ENCODE measurements at regions not wholly inside any gene's neighbourhood (a gene's known extent, or its start where the extent isn't known, plus 50 kb on each side); places are given as distances from the start of the nearest gene placed in this dataset.
"Not testable (repeated sequence)": the region's sequence is repeated elsewhere in the genome, so short reads cannot be mapped to it uniquely, and the experiment has no call there.

DNA sequence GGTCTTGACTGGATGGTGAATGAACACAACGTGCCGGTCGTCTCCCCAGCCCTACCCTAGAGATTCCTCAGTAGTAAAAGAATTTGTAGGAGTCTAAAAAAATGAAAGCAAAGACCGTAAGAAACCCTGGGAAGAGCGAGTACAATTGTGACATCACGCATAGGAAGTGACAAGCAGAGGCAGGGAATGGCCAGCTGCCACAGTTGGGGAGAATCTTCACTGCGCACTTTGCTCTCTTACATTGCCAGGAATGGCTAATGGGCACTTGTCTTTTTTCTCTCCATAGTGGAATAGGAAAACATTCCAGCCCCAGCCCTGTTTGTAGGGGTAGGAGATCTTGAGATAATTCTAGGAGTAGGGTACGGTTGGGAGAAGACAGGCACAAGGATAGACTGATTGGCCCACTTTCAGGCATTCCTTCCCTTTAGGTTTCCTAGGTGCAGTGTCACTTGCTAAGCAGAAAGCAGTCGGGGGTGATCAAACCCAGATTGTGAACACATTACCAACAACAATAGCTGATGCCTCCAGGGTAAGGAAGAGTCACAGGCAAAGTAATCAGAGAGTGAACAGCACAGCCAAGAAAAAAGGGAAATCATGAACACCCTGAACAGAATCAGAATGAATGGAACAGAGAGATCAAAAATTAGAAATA, 302.7 kb downstream of the MAN2A1 start:
- no peak for DNase-seq

DNA sequence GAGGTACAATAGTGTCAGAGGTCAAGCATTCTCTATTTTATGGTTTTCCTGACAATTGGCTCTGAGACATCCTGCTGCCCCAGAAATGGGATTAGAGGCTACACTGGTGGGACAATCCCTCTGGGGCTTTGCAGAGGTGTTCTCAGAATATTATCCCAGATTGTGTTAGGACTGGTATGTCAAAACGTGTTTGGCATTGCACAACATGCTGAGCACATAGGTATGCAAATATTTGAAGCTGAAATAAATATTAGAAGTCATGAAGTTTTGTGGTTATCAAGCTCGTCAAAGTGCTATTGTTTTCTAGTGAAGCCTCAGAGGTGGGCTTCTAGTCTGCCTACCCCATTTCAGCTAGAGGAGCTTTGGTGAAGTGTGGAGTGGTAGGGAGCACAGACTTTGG, 304.4 kb downstream of the MAN2A1 start:
- DNase-seq, result no peak

DNA sequence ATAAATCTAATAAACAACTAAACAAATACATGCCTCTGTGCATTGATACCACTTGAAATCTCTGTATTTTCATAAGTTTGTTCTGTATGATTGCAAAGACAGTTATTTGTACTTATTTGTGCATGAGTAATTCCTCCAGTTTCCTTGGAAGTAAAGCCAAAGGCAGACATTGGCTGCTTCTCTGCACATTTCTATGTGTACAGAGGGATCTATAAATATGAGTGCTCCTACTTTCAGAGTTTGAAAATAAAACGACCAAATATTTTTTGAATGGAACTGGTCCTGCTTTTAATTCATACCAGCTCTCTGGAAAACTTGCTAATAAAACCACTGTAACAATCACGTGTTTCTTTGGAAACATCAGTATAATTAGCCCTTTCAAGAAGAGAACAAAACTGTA, 306.5 kb downstream of the MAN2A1 start:
- DNase-seq, result no peak

DNA sequence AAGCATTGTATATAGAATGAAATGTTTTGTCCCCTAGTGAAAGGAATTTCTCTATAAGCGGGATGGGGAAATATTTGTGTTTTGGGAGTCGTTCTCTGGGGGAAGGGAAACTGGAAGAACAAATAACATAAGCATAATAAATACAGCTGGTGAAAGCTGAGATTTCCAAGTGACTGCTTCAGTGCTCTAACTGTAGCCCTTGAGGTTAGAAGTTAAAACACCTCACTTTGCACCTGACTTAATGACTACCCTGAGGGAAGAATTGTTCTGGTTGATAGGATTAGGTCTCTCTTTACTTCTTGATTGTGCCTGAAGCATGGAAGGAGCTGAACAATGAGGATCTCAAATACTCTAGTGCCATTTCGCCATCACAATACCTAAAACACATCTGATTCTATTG, 307.4 kb downstream of the MAN2A1 start:
- DNase-seq, result no peak

DNA sequence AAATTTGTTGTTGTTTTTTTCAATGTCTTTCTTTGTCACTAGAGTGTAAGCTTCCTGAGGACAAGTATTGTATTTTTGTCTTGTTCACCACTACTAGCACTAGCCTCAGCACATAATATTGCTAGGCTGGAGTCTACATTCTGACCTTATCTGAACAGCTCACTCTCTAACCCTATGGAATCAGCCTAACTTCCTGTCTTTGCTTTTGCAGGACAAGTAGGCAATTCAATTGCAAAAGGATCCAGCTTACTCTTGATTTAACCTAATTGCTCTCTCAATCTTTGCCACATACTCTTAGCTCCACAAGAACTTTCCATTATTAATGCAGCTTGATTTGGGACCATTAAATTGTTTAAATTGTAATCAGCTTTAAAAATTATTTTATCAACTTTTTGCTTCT, 308.5 kb downstream of the MAN2A1 start:
- no peak for DNase-seq

DNA sequence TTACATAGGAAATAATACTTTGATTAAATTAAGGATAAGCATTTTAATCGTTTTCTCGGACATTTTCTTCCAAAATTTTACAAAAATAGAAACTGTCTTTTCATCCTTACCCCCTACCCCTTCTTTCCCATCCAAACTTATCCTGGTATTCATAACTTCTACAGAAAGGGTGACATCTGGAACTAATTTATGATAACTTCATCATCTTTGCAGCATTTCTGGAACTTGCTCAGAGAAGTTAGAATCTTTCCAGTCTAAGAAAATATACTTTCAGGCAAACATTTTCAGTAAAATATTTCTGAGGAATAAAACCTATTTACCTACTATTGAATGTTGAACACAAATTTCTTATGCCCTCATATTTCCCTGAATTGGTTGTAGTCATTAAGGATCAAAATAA, 309.0 kb downstream of the MAN2A1 start:
- DNase-seq, result no peak

DNA sequence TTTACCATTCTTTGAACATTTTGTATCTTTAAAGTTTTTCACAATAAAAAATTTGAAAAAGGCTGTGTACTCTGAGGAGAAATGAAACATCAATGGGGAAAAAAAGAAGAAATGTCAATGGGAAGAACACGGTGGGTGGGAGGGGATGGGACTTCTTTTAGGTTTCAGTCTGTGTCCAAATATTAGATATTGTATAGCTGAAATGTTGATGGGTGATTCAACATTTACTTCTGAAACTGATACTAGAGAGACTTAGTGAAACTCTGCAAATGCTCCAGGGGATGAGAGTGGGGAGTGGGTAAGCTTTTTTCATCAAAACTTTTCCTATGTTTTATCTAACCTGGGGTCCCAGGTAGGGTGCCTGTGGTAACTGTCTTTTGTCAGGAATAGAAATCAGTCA, 311.9 kb downstream of the MAN2A1 start:
- DNase-seq, result no peak

DNA sequence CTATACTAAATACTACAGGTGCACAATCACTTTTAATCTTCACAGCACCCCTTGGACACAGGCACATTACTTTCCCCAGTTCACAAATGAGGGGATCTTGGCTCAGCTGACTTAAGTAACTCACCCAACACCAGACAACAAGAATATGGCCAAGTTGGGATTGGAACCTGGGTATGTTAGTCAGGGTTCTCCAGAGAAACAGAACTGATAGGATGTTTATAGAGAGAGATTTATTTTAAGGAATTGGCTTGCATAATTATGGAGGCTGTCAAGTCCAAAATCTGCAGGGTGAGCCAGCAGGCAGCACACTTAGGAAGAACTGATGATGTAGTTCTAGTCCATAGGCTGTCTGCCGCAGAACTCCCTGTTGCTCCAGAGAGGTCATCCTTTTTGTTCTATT, 312.9 kb downstream of the MAN2A1 start:
- no peak for DNase-seq

DNA sequence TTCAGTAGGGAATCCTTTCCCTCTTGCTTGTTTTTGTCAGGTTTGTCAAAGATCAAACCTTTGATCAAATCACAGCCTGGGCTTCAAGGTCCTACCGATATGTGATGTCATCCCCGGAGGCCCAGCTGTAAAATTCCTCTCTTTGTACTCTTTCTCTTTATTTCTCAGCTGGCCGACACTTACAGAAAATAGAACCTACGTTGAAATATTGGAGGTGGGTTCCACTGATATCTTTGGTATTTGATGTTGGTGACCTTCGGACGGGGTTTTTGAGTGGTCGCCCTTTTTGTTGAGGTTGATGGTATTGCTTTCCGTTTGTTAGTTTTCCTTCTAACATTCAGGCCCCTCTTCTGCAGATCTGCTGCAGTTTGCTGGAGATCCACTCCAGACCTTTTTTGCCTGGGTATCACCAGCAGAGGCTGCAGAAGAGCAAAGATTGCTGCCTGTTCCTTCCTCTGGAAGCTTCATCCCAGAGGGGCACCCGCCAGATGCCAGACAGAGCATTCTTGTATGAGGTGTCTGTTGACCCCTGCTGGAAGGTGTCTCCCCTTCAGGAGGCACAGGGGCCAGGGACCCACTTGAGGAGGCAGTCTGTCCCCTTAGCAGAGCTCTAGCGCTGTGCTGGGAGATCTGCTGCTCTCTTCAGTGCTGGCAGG, 316.3 kb downstream of the MAN2A1 start:
- DNase-seq, result not testable (repeated sequence)

DNA sequence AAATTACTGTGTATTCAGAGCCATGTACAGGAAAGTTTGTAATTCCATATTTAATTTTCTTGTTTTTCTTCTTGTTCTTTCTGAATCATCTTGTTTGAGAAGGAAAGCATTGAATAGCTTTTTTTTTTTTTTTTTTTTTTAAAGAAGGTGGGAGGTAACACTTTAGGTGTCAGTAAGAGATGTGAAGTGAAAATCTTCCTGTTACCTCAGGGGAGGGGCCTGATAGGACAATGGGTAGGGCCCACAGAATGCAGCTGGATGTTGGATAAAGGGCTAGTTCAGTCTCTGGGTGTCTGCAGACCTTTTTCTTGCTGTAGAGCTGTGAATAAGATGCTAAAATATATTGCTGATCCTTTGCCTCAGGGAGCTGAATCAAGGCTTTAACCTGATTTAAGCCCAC, 317.4 kb downstream of the MAN2A1 start:
- DNase-seq, result no peak

DNA sequence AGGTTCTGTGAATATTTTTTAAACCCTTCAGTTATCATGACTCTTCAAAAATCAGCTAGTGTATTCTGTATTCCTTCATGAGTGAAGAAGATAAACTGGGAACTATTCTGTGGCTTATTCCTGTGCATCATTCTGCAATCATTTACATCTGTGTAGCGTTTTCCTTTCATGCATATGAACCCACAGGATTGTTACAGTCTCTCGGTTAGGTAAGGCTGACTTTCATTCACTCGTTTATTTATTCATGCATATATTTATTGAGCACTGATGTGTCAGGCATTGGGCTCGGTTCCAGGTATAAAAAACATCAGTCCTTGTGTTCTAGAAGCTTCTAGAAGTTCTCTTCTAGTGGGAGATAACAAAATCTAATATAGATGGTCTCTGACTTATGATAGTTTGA, 318.4 kb downstream of the MAN2A1 start:
- DNase-seq, result no peak

DNA sequence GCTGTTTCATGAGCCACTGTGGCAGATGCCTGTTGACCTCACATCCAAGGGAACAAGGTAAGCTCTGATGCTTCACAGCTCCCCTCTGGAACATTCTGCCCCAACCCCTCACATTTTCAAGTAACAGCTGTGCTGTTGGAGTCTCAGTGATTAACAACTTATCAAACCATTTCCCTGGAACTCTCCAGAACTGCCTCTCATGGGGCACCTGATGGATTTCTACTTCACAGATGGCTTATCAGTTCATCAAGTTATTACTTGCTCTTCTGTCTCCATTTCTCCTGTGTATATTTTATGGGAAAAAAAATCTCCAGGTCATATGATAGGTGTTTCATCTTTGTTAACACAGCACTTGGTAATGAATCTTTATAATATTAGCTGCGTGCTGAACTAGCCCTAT, 322.4 kb downstream of the MAN2A1 start:
- no peak for DNase-seq

DNA sequence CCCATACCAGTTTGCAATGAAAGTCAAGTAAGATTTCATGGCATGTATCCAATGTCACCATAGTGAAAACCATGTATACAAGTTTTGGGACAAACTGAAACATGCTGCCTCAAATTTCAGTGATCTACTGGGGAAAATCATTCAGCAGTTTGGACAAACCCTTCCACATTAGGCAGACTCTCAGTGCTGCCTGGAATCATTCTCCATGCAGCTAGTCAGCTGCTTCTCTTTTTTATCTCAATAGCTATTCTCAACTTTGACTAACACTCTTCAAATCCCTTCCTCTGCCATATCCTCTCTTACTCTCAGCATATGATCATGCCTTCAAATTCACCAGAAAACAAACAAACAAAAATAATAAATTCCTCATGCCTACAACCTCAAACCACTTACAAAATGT, 323.3 kb downstream of the MAN2A1 start:
- DNase-seq, result no peak

DNA sequence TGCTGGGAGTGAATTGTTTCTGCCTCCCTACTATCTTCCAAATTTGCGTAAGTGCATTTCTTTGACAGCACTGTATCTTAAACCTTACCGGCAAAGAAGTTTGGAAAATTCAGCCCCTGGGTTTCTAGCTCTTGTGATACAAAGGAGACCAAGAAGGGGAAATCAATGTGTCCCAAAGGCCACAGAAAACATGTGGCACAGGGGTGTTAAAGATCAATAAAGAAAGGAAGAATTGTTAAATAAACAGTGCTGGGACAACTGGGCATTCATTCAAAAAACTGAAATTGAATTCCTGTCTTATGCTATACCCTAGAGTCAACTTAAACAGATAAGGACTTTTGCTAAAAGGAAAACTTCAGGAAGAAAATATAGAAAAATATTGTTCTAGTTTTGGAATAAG, 328.1 kb downstream of the MAN2A1 start:
- DNase-seq, result no peak

DNA sequence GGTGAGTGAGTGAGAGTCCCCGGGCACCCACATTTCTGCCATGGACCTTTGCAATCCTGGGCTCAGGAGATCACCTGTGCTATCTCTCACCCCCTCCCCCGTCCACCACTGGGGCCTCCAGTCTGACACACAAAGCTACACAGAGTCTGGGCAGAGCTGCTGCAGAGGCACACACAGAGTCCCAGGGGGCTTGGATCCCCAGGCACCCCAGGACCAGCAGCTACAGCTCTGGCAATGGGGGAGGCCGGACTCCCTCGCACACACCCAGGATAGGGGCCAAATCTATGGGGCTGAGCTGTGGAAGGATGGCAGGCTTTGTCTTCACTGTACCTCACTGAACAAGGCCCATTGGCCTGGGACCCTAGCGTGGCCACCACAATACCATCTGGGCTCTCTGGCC, 328.8 kb downstream of the MAN2A1 start:
- DNase-seq, result no peak

DNA sequence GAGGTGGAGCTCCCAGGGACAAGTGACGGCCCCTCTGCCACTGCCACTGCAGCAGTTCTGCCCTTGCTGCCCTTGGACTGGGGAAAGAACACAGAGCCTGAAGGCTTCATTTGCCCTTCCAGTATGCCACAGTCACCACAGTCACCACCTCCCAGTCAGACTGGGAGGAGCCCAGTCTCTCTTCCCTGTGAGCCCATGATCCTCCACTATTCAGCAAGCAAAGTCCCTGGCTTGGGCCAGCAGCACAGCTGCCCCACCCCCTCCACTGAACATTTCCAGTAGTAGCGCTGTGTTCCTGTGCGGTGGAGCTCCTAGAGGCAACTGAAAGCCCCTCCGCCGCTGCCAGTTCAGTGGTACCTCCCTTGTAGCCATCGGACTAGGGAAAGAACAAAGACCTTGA, 329.4 kb downstream of the MAN2A1 start:
- DNase-seq, result no peak

DNA sequence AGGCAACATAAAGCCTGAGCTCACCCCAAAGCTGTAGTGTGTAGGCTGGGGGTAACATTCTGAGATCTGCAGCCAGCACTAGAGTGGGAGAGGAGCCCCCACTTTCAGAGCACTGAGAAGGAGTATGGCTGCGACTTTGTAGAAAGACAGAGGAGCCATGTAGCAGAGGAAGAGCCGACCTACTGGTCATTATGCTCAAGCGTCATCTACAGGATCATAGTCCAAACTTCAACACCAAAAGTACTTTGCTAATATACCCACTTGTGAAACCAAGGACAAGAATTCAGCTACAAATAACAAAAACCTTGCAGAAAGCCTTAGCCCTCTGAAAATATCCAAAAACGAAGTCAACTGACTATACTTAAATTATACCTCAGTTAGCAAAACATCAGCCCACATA, 330.1 kb downstream of the MAN2A1 start:
- no peak for DNase-seq

DNA sequence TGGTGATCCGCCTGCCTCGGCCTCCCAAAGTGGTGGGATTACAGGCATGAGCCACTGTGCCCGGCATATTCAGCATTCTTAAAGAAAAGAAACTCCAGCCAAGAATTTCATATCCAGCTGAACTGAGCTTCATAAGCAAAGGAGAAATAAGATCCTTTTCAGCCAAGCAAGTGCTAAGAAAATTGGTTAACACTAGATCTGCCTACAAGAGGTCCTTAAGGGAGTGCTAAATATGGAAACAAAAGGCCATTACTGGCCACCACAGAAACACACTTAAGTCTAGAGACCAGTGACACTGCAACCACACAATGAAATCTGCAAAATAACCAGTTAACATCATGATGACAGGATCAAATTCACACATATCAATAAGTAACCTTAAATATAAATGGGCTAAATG, 331.5 kb downstream of the MAN2A1 start:
- no peak for DNase-seq

DNA sequence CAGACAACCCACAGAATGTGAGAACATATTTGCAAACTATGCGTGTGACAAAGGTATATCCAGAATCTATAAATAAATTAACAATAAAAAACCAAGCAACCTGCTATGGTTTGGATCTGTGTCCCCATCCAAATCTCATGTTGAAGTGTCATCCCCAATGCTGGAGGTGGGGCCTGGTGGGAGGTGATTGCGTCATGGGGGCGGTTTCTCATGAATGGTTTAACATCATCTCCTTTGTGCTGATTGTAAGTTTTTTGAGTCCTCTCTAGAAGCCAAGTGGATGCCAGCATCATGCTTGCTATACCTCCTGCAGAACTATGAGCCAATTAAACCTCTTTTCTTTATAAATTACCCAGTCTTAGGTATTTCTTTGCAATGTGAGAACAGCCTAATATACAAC, 335.4 kb downstream of the MAN2A1 start:
- no peak for DNase-seq

DNA sequence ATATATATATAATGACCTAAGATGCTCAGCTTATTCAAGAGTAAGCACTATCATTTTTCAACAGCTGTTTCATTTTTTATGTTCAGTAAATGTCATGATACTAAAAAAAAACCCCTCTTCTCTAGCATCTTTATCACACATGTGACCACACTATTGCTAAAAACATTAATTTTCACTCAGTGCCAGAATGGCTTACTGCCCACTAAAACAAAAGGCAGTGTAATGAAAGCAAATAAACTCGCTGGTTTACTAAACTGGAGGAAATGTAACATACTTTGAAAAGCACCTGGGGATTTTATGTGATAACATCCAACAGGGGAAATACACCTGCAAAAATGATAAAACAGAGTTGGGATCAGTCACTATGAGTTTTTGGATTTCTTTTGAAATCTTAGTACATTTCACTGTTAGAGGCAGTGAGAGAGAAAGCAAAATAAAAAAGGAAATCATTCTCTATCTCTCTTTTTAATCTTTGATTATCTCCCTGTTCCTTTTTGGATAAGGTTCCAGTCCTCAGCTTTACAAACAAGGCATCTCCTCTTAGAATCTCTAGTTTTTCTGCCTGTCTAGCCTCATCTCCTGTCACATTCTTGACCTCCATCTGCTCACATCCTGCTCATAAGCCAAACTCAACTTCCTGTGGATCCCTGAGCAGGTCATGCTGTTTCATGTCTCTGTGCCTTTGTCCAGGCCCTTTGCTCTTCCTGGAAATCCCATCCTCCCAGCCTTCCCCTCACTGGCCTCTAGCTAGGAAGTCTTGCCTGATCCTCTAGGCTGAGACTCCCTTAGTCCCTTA, 338.0 kb downstream of the MAN2A1 start:
- no peak for DNase-seq

DNA sequence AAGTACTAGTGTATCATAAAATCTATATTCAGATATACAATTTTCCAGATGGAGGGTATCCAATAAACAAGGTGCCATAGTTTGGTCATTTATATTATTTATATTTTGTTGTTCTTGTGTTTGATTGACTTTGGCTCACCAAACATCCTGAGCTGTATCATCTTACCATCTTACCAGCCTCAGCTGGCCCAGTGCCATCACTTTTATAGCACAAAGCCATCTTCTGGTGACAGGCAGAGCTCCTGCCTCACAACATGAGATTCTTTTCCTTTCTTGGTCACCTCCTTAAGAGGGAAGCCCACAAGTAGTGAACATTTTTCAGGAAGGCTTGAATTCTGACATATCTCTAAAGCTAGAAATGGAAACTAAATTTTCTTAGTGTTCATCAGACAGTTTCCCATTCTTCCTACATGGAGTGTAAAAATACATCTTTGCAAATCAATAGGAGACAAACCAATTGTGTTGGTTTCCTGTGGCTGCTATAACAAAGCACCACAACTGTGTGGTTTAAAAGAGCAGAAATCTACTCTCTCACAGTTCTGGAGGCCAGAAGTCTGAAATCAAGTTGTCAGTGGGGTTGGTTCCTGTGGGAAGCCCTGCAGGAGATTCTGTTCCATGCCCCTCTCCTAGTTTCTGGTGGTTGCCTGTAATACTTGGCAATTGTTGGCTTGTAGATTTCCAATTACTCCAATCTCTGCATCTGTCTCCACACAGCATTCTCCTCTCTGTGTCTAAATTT, 341.8 kb downstream of the MAN2A1 start:
- DNase-seq, result no peak

DNA sequence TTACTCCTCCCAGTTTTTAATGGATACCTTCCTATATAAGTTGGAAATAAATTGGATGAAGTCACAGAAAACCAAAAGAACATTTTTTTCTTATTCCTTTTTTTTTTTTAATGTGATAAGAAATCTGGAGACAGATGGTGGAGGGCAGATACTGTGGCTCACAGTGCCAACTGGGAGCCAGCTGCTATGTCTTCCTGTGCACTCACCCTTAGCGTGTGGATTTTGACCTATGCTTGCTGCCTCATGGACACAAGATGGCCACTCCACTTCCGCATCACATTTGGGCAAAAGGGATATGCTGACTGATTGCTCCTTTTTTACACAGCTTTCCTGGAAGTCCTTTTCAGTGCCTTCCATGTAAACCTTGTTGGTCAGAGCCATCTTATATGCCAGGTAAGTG, 342.6 kb downstream of the MAN2A1 start:
- DNase-seq, result no peak

DNA sequence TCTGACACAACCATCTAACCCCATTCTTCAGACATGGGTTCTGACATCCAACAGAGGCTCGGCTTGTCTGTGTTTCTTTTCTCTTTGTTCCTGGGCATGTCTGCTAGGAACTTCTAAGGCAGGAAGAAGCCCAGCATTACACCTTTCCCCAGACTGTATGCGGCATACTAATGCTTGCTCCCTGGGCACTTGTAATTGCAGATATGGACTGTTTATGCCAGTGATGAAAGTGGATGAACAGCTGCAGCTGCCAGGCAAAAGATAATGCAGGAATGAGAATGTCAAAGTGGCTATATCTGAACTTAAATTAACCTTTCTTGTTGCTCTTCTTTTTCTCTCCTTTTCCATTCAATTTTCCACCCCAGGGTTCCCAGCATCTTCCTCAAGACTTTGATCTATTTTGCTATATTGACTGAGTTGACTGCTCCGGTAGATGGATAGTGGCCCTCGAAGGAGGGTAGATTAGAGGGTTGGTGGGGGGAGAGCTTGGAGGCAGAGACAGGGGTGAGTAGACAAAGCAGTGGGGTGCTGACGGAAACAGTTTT, 344.4 kb downstream of the MAN2A1 start:
- DNase-seq, result no peak
